KMS-11 (cell line): ENCODE measurements at regions not wholly inside any gene's neighbourhood (a gene's known extent, or its start where the extent isn't known, plus 50 kb on each side); places are given as distances from the start of the nearest gene placed in this dataset.

ENCODE experiments used
- H2AFZ ChIP-seq: fragments of 200-600 bp; sonication (generic); 2 replicates; pipeline ENCODE4 v1.6.1; 2016; ENCODE audit warnings: antibody characterized with exemption, mixed run types, low read depth
- H3K27ac ChIP-seq: fragments of 200-600 bp; sonication (generic); 2 replicates; pipeline ENCODE4 v1.6.1; 2016; ENCODE audit warnings: mild to moderate bottlenecking, mixed run types
- H3K27me3 ChIP-seq: fragments of 200-600 bp; sonication (generic); 2 replicates; pipeline ENCODE4 v1.6.1; 2017; ENCODE audit warnings: mild to moderate bottlenecking, low read depth, mixed run types, moderate library complexity; ENCODE audit not compliant: insufficient read depth
- H3K36me3 ChIP-seq: fragments of 200-600 bp; sonication (generic); 2 replicates; pipeline ENCODE4 v1.6.1; 2017; ENCODE audit warnings: mild to moderate bottlenecking, mixed run types; ENCODE audit not compliant: insufficient read depth
- H3K4me1 ChIP-seq: fragments of 200-600 bp; sonication (generic); 2 replicates; pipeline ENCODE4 v1.6.1; 2016; ENCODE audit warnings: mild to moderate bottlenecking, low read depth, mixed run types; ENCODE audit not compliant: poor library complexity, severe bottlenecking
- H3K4me2 ChIP-seq: fragments of 200-600 bp; sonication (generic); 2 replicates; pipeline ENCODE4 v1.7.0; 2016; ENCODE audit warnings: mild to moderate bottlenecking, mixed run types
- H3K4me3 ChIP-seq: fragments of 200-600 bp; sonication (generic); IDR thresholded peaks from 2 replicates; pipeline ENCODE4 v1.6.1; 2017; ENCODE audit warnings: low read depth, low read length, mixed read lengths; ENCODE audit not compliant: insufficient read depth
- H3K79me2 ChIP-seq: fragments of 200-600 bp; sonication (generic); 2 replicates; pipeline ENCODE4 v1.6.1; 2016; ENCODE audit warnings: low read depth, mixed run types; ENCODE audit not compliant: insufficient read depth
- H3K9ac ChIP-seq: fragments of 200-600 bp; sonication (generic); 2 replicates; pipeline ENCODE4 v1.6.1; 2016; ENCODE audit warnings: mild to moderate bottlenecking, mixed run types
- H4K20me1 ChIP-seq: fragments of 200-600 bp; sonication (generic); 2 replicates; pipeline ENCODE4 v1.6.1; 2016; ENCODE audit warnings: mild to moderate bottlenecking, mixed run types; ENCODE audit not compliant: insufficient read depth
- CTCF ChIP-seq: fragments of 200-600 bp; sonication (generic); conservative IDR thresholded peaks from 2 replicates; pipeline ENCODE4 v1.6.1; 2017; ENCODE audit warnings: low read depth, mild to moderate bottlenecking, antibody characterized with exemption, low read length, moderate library complexity, mixed read lengths

- H3K4me3 ChIP-seq = no peak overlapping the region
- no peak overlapping the region for H3K9ac ChIP-seq
- H3K27ac ChIP-seq = no peak overlapping the region
- no peak overlapping the region for H3K4me2 ChIP-seq
- no peak for TF ChIP-seq CTCF
- no peaks in the 10 kb centered on the region for H3K79me2 ChIP-seq
- H3K27me3 ChIP-seq = no peaks in the 10 kb centered on the region
- no peaks in the 10 kb centered on the region for H4K20me1 ChIP-seq
- no peaks in the 10 kb centered on the region for H3K36me3 ChIP-seq
- no peaks in the 10 kb centered on the region for H3K4me1 ChIP-seq
- H2AFZ ChIP-seq = no peak overlapping the region
Measured at GRCh38 chr15:70420948-70421482, 323.3 kb upstream of the TLE3 start.

- no peaks in the 10 kb centered on the region for H3K27me3 ChIP-seq
- no peak overlapping the region for H3K27ac ChIP-seq
- no peaks in the 10 kb centered on the region for H4K20me1 ChIP-seq
- H2AFZ ChIP-seq = no peak overlapping the region
- H3K9ac ChIP-seq = no peak overlapping the region
- H3K4me2 ChIP-seq = no peak overlapping the region
- TF ChIP-seq CTCF = no peak
- no peak overlapping the region for H3K4me3 ChIP-seq
- H3K79me2 ChIP-seq = no peaks in the 10 kb centered on the region
- H3K36me3 ChIP-seq = no peaks in the 10 kb centered on the region
- no peaks in the 10 kb centered on the region for H3K4me1 ChIP-seq
Measured at GRCh38 chr15:70420086-70420947, 322.6 kb upstream of the TLE3 start.

GRCh38 chr15:70418943-70419342, 321.2 kb upstream of the TLE3 start:
- H3K9ac ChIP-seq = no peak overlapping the region
- no peaks in the 10 kb centered on the region for H3K36me3 ChIP-seq
- no peak overlapping the region for H3K4me2 ChIP-seq
- H3K79me2 ChIP-seq = no peaks in the 10 kb centered on the region
- no peak for TF ChIP-seq CTCF
- H2AFZ ChIP-seq = no peak overlapping the region
- H3K27me3 ChIP-seq = no peaks in the 10 kb centered on the region
- no peak overlapping the region for H3K27ac ChIP-seq
- no peaks in the 10 kb centered on the region for H4K20me1 ChIP-seq
- H3K4me3 ChIP-seq = no peak overlapping the region
- H3K4me1 ChIP-seq = no peaks in the 10 kb centered on the region

GRCh38 chr15:70417535-70417934, 319.8 kb upstream of the TLE3 start:
- Histone ChIP-seq H3K4me1 (no peaks in the 10 kb centered on the region), H2AFZ (no peak overlapping the region), H3K27ac (no peak overlapping the region), H3K9ac (no peak overlapping the region), H3K79me2 (no peaks in the 10 kb centered on the region), H3K27me3 (no peaks in the 10 kb centered on the region), H3K4me2 (no peak overlapping the region), H3K4me3 (no peak overlapping the region), H3K36me3 (no peaks in the 10 kb centered on the region), H4K20me1 (no peaks in the 10 kb centered on the region)
- no peak for TF ChIP-seq CTCF
